Endothelial cell of umbilical vein (primary cell): ENCODE measurements at regions not wholly inside any gene's neighbourhood (a gene's known extent, or its start where the extent isn't known, plus 50 kb on each side); places are given as distances from the start of the nearest gene placed in this dataset.

Experiments used
- EZH2 ChIP-seq: IDR thresholded peaks from 2 replicates; pipeline ENCODE4 v1.6.1; 2012; ENCODE audit warnings: borderline replicate concordance, low read depth, mild to moderate bottlenecking, moderate library complexity, low read length, inconsistent platforms; ENCODE audit not compliant: severe bottlenecking
- POLR2AphosphoS5 ChIP-seq: IDR thresholded peaks from 2 replicates; pipeline ENCODE4 v1.6.1; 2012; ENCODE audit warnings: low read depth, mild to moderate bottlenecking, control low read depth, low read length, moderate library complexity; ENCODE audit not compliant: insufficient read depth
- TF ChIP-seq, protein P1 (sequence below), 2 donors: IDR thresholded peaks; 1 replicate in 1 of 2; 2 replicates in 1 of 2; pipeline ENCODE4 v1.5.1; 2011; ENCODE audit warnings: low read length in 2 of 2, mild to moderate bottlenecking in 2 of 2, moderate library complexity in 2 of 2, control low read depth in 1 of 2, inconsistent platforms in 1 of 2, low read depth in 1 of 2; ENCODE audit not compliant: insufficient read depth in 1 of 2; ENCODE audit errors: extremely low read depth in 1 of 2

DNA sequence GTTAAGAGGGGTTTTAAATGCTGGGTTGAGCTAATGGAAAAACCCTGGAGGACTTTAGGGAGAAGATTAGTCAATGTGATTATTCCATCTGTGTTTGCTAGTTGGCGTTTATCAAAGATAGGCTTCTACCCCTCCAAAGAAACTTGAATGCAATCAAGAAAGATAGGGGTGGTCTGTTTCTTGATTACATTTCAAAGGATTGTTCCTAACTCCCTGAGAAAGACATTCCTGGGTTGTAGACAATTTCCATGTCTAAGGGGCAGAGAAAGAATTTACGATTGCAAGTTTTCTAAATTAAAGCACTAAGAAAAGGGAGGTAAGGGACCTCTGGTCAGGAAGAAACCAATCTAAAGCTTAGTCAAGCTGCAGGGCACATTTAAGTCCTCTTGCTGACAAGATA is 2268.7 kb downstream of the LRRC4C start:
- TF ChIP-seq, protein P1, sequence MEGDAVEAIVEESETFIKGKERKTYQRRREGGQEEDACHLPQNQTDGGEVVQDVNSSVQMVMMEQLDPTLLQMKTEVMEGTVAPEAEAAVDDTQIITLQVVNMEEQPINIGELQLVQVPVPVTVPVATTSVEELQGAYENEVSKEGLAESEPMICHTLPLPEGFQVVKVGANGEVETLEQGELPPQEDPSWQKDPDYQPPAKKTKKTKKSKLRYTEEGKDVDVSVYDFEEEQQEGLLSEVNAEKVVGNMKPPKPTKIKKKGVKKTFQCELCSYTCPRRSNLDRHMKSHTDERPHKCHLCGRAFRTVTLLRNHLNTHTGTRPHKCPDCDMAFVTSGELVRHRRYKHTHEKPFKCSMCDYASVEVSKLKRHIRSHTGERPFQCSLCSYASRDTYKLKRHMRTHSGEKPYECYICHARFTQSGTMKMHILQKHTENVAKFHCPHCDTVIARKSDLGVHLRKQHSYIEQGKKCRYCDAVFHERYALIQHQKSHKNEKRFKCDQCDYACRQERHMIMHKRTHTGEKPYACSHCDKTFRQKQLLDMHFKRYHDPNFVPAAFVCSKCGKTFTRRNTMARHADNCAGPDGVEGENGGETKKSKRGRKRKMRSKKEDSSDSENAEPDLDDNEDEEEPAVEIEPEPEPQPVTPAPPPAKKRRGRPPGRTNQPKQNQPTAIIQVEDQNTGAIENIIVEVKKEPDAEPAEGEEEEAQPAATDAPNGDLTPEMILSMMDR (IDR thresholded peaks at IDR 0.05; ENCODE audit: extremely low read depth in 1 of 2, insufficient read depth in 1 of 2, low read depth in 1 of 2, low read length in 2 of 2), result no peak
- TF ChIP-seq EZH2, result no peak
- TF ChIP-seq POLR2AphosphoS5, result no peak
